Lower leg skin (tissue), 4 donors: ENCODE measurements at regions not wholly inside any gene's neighbourhood (a gene's known extent, or its start where the extent isn't known, plus 50 kb on each side); places are given as distances from the start of the nearest gene placed in this dataset.

Source experiments
- DNase-seq, 2 donors: peaks; one replicate each; pipeline ENCODE4 v3.0.0-alpha.2; 2019; ENCODE audit warnings: low spot score in 2 of 2
- H3K4me3 ChIP-seq: fragments of 200-600 bp; sonication (generic); 2 replicates; pipeline ENCODE4 v1.5.1; 2017; ENCODE audit warnings: mild to moderate bottlenecking, low read depth; ENCODE audit not compliant: poor library complexity, severe bottlenecking
- POLR2A ChIP-seq, 2 donors: fragments of 450-650 bp; IDR thresholded peaks; one replicate each; pipeline ENCODE4 v1.6.1; 2016 to 2017; ENCODE audit warnings: antibody characterized with exemption in 2 of 2, mild to moderate bottlenecking in 1 of 2, moderate library complexity in 1 of 2
- WGBS, 2 donors: methylation state at CpG; one replicate each; pipeline ENCODE4 v1.1.5; 2018; 5-methylcytosine and 5-hydroxymethylcytosine counted together
- intact Hi-C: fragments of 100-400 bp; cut with DNase I; formaldehyde crosslinking; loops from one replicate; pipeline ENCODE4 v1.15.0; 2023; ENCODE audit warnings: low total_unique reads
- TF ChIP-seq, protein P1 (sequence below), 3 donors: fragments of 450-650 bp; IDR thresholded peaks; one replicate each; pipeline ENCODE4 v1.5.1; 2016; ENCODE audit warnings: antibody characterized with exemption in 3 of 3, mild to moderate bottlenecking in 3 of 3, moderate library complexity in 2 of 3

DNA sequence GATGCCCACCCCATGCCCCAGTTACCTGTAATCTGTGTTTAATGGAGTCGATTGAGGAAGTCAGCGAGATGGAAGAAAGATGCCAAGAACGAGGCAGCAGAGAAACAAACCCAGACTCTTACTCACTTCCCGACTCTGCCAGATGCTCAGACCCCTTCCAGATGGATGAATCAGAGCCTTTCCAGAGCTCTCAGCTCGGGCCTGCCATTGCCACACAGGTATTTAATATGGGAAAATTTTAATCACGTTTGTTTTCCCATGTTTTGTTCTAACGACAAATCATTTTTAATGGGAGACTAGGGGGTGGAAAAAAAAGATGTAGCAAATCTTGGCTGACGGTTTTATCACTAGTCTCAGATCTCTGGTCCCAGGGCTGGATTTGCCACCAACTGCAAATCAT lies 72.5 kb upstream of the SRRM4 start:
- DNase-seq: no peak
- intact Hi-C loops: no loop called here
- WGBS, 2 donors: 60 to 61% methylated on average over 8 of the region's 8 CpGs
- no peak overlapping the region for H3K4me3 ChIP-seq
- TF ChIP-seq POLR2A (IDR thresholded peaks at IDR 0.05): no peak
- TF ChIP-seq, protein P1, sequence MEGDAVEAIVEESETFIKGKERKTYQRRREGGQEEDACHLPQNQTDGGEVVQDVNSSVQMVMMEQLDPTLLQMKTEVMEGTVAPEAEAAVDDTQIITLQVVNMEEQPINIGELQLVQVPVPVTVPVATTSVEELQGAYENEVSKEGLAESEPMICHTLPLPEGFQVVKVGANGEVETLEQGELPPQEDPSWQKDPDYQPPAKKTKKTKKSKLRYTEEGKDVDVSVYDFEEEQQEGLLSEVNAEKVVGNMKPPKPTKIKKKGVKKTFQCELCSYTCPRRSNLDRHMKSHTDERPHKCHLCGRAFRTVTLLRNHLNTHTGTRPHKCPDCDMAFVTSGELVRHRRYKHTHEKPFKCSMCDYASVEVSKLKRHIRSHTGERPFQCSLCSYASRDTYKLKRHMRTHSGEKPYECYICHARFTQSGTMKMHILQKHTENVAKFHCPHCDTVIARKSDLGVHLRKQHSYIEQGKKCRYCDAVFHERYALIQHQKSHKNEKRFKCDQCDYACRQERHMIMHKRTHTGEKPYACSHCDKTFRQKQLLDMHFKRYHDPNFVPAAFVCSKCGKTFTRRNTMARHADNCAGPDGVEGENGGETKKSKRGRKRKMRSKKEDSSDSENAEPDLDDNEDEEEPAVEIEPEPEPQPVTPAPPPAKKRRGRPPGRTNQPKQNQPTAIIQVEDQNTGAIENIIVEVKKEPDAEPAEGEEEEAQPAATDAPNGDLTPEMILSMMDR (IDR thresholded peaks at IDR 0.05): no peak

DNA sequence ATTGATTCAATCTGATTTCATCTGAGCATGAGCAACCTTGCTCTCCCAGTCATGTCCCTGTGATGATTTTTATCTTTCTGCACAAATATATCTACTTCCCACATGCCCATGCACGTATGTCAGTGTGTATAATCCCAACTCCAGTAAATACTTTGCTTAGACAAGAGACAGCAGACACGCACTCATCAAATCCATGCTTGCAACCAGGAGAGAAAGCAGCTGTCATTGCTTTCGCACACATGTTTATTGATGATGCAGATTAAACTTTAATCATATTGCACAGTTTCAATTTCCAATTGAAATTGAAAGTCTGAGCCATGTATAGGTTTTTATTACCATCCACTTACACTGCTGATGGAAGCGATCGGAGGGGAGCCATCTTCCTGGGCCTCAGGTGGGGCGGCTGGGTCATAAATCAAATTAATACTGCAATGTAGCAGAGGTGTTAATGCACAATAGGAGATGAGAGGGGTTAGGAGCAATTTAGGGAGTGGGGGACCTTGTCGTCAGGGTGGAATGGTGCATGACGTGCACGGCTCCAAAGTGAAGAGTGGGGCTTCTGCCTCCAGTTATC lies 68.6 kb upstream of the SRRM4 start:
- intact Hi-C loops: no loop called here
- TF ChIP-seq, protein P1 (IDR thresholded peaks at IDR 0.05): no peak
- TF ChIP-seq POLR2A (IDR thresholded peaks at IDR 0.05): no peak

DNA sequence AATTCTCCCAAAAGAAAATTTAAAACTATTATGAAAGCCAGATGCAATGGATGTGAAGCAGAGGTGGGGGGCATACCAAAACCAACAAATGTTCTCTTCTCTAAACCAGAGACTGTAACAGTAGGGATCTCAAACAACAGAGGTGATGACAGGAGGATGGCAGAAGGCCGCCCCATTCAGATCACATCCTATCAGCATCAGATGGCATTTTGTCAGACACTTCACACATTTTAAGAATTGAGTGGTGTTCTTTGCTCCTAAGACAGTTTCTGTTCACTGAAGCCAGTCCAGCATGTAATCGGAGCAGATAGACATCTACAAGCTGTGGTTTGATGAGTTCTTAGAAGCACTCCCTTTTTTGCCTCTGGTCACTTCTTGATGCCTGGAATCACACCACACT lies 59.6 kb upstream of the SRRM4 start:
- TF ChIP-seq, protein P1 (IDR thresholded peaks at IDR 0.05): no peak
- TF ChIP-seq POLR2A (IDR thresholded peaks at IDR 0.05): no peak
- no peak overlapping the region for H3K4me3 ChIP-seq
- intact Hi-C loops: no loop called here
- 85 to 88% methylated on average over 2 of the region's 2 CpGs for WGBS, 2 donors
- DNase-seq: no peak

More for the DNA sequence above, 68.6 kb upstream of the SRRM4 start:
- WGBS, 2 donors: 48 to 63% methylated on average over 9 of the region's 9 CpGs
- no peak for DNase-seq
- no peak overlapping the region for H3K4me3 ChIP-seq

DNA sequence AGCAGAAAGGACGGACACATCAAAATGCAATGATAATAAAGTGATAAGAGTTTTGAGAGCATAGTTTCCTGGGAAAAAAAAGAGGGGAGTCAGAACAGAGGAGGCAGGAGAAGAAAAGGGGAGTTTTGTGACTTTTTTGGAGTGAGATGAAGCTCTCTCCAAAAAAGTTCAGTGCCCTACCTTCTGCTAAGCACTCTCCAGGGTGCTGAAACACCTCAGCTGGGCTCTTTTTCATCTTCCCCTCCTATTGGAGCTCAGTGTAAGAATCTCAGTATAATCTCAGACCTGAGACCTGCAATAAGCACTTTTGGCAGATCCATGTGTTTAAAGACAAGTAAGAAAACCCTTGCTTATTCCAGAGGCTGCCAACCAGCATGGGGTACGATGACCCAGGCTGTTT lies 58.9 kb upstream of the SRRM4 start:
- intact Hi-C loops: no loop called here

DNA sequence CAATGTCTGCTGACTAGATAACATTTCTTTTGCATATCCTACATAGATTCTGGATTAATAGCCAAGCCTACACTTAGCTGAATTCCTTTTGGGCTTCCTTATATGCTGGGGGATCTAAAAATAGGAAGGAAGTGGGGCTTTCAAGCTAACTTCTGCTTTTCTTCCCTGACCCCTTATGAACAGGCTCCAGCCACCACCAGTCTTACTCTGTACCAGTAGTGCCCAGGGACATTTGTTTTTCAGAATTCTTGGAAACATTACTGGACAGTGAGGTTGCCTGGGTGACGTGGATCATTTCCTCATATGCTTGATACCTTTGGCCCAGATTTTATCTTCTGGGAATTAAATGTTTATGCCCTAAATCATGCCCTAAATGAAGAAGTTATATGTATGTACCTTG lies 55.9 kb upstream of the SRRM4 start:
- no peak for DNase-seq
- no peak overlapping the region for H3K4me3 ChIP-seq
- intact Hi-C loops: no loop called here
- 38 to 42% methylated on average over 1 of the region's 1 CpG for WGBS, 2 donors
- TF ChIP-seq POLR2A (IDR thresholded peaks at IDR 0.05): no peak
- TF ChIP-seq, protein P1 (IDR thresholded peaks at IDR 0.05): no peak

More for the DNA sequence above, 58.9 kb upstream of the SRRM4 start:
- no peak overlapping the region for H3K4me3 ChIP-seq
- no peak for TF ChIP-seq POLR2A (IDR thresholded peaks at IDR 0.05)
- TF ChIP-seq, protein P1 (IDR thresholded peaks at IDR 0.05): no peak
- 22 to 41% methylated on average over 2 of the region's 2 CpGs for WGBS, 2 donors
- no peak for DNase-seq

DNA sequence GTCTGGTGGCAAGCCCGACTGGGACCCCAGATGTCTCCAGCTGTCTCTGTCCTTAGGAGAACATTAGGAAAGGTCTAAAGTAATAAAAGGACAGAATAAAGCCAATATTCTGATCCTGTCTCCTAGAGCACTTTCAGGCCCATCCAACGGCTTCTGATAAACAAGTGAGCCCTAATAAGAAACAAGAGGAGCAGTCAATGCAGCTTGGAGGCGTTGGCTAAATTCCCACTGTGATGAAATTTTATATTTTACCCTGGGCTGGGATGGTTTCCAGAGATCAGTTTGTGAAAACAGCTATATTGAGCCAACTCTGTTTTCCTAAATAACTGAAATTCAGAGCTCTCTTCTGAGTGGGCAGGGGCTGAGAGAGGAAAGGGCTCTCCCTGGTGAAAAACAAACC lies 55.5 kb upstream of the SRRM4 start:
- no peak for DNase-seq
- TF ChIP-seq, protein P1 (IDR thresholded peaks at IDR 0.05): no peak
- WGBS, 2 donors: 53 to 55% methylated on average over 3 of the region's 3 CpGs
- H3K4me3 ChIP-seq: no peak overlapping the region
- intact Hi-C loops: no loop called here
